PFSK-1 (cell line): ENCODE measurements at regions not wholly inside any gene's neighbourhood (a gene's known extent, or its start where the extent isn't known, plus 50 kb on each side); places are given as distances from the start of the nearest gene placed in this dataset.

Source experiments
- FOXP2 ChIP-seq: optimal IDR thresholded peaks from 2 replicates; pipeline ENCODE3; 2011; ENCODE audit warnings: borderline replicate concordance, control low read depth, inconsistent platforms; ENCODE audit not compliant: insufficient read depth; ENCODE audit errors: extremely low read length, extremely low read depth
- POLR2AphosphoS5 ChIP-seq: IDR thresholded peaks from 2 replicates; pipeline ENCODE4 v1.6.1; 2012; ENCODE audit warnings: low read depth, mild to moderate bottlenecking, control low read depth, low read length, moderate library complexity
- SIN3A ChIP-seq: IDR thresholded peaks from 2 replicates; pipeline ENCODE4 v1.6.1; 2012; ENCODE audit warnings: mild to moderate bottlenecking, low read length, moderate library complexity, borderline replicate concordance; ENCODE audit not compliant: insufficient read depth
- TAF1 ChIP-seq: IDR thresholded peaks from 2 replicates; pipeline ENCODE4 v1.6.1; 2012; ENCODE audit warnings: low read length, control low read depth, borderline replicate concordance; ENCODE audit not compliant: insufficient read depth
- TF ChIP-seq, protein P1 (sequence below), 2 experiments: IDR thresholded peaks; 2 replicates each; pipeline versions ENCODE4 v1.6.1 to v1.8.0; 2011 to 2012; ENCODE audit warnings: low read depth in 2 of 2, low read length in 2 of 2, control low read depth in 1 of 2, inconsistent platforms in 1 of 2, mild to moderate bottlenecking in 1 of 2, moderate library complexity in 1 of 2; ENCODE audit not compliant: insufficient read depth in 1 of 2

DNA sequence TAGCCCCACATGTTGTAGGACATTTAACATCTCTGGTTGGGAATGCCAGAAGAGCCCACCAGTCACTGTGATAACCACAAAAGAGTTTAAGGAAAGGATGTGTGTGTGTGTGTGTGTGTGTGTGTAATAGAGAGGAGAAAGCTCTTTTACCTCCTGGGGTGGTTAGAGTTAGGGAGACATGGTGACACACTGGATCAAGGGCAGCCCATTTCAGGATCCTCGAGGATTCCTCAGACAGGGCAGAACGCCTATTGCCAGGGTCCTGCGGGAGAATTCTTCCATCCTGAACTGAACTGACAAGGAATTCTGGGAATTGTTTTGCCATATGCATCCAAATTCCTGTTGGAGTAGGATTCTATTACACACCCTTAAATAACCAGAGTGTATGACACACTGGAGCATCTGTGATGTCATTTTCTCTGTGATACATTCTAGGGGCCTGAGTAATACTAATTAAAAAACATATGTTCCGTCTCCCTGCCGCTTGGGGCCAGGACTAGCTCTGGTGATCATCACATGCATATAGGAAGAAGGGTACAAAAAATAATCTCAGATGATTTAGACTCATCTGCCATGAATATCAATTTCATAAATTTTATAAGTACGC lies 156.4 kb upstream of the MMADHC start:
- no peak for TF ChIP-seq POLR2AphosphoS5
- TF ChIP-seq FOXP2 = no peak
- no peak for TF ChIP-seq SIN3A
- TF ChIP-seq TAF1 = no peak
- TF ChIP-seq, protein P1, sequence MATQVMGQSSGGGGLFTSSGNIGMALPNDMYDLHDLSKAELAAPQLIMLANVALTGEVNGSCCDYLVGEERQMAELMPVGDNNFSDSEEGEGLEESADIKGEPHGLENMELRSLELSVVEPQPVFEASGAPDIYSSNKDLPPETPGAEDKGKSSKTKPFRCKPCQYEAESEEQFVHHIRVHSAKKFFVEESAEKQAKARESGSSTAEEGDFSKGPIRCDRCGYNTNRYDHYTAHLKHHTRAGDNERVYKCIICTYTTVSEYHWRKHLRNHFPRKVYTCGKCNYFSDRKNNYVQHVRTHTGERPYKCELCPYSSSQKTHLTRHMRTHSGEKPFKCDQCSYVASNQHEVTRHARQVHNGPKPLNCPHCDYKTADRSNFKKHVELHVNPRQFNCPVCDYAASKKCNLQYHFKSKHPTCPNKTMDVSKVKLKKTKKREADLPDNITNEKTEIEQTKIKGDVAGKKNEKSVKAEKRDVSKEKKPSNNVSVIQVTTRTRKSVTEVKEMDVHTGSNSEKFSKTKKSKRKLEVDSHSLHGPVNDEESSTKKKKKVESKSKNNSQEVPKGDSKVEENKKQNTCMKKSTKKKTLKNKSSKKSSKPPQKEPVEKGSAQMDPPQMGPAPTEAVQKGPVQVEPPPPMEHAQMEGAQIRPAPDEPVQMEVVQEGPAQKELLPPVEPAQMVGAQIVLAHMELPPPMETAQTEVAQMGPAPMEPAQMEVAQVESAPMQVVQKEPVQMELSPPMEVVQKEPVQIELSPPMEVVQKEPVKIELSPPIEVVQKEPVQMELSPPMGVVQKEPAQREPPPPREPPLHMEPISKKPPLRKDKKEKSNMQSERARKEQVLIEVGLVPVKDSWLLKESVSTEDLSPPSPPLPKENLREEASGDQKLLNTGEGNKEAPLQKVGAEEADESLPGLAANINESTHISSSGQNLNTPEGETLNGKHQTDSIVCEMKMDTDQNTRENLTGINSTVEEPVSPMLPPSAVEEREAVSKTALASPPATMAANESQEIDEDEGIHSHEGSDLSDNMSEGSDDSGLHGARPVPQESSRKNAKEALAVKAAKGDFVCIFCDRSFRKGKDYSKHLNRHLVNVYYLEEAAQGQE (IDR thresholded peaks at IDR 0.05; ENCODE audit: insufficient read depth in 1 of 2, low read depth in 2 of 2, low read length in 2 of 2) = no peak

DNA sequence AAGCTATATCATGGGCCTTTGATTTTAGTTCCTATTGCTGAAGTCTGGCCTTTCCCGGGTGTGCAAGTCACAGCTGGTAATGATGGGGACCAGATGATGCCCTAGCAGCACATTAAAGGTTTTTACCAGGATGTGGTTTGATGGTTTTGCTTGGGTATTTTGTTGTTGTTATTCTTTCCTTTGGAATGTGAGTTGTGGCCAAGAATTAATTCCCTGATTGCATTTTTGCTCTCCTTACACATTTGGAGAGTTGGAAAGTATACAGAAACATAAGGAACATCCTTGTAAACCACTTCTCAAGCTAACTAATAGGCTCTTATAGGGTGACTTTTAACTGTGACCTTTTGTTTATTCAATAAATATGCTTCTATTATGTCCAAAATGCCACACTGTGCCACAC lies 154.1 kb upstream of the MMADHC start:
- TF ChIP-seq, protein P1 (IDR thresholded peaks at IDR 0.05; ENCODE audit: insufficient read depth in 1 of 2, low read depth in 2 of 2, low read length in 2 of 2) = no peak
- TF ChIP-seq POLR2AphosphoS5 (no peak), TAF1 (no peak), SIN3A (no peak), FOXP2 (no peak)

GRCh38 chr2:149740490-149740889 lies 152.9 kb upstream of the MMADHC start:
- TF ChIP-seq SIN3A (no peak), FOXP2 (no peak), POLR2AphosphoS5 (no peak), TAF1 (no peak)
- TF ChIP-seq, protein P1 (IDR thresholded peaks at IDR 0.05; ENCODE audit: insufficient read depth in 1 of 2, low read depth in 2 of 2, low read length in 2 of 2) = no peak

DNA sequence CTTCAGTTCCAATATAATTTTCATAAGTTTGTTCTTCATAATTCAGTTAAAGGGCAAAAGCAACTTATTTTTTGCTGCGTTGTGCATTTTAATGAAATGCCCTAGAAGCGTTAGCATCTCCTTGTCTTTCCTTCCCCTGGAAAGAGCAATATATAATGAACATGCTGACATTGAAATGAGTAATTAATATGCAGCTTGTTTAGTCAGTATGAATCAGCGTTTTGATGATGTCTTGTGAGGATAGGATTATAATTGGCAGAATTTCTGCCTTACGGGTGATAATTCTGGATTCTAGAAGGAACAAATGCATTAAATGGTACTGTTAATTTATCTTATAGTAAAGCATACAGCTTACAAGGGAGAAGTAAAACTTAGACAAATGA lies 152.3 kb upstream of the MMADHC start:
- no peak for TF ChIP-seq SIN3A
- no peak for TF ChIP-seq TAF1
- no peak for TF ChIP-seq FOXP2
- no peak for TF ChIP-seq POLR2AphosphoS5
- TF ChIP-seq, protein P1 (IDR thresholded peaks at IDR 0.05; ENCODE audit: insufficient read depth in 1 of 2, low read depth in 2 of 2, low read length in 2 of 2) = no peak
